Liver (tissue), 8 donors: ENCODE measurements at regions not wholly inside any gene's neighbourhood (a gene's known extent, or its start where the extent isn't known, plus 50 kb on each side); places are given as distances from the start of the nearest gene placed in this dataset.
"Not testable (repeated sequence)": the region's sequence is repeated elsewhere in the genome, so short reads cannot be mapped to it uniquely, and the experiment has no call there.

Experiments used
- DNase-seq: peaks from one replicate; pipeline ENCODE4 v3.0.0-alpha.2; 2017; ENCODE audit warnings: low spot score
- H3K27ac ChIP-seq, 2 donors: one replicate each; pipeline ENCODE4 v1.7.0; 2013; ENCODE audit warnings: inconsistent platforms in 2 of 2, low read length in 2 of 2, control low read depth in 1 of 2, low read depth in 1 of 2, mild to moderate bottlenecking in 1 of 2
- H3K27me3 ChIP-seq, 4 donors: one replicate each; pipeline versions ENCODE4 v1.6.1 to v1.7.0; 2013; ENCODE audit warnings: low read length in 3 of 4, inconsistent platforms in 1 of 4, mild to moderate bottlenecking in 1 of 4, moderate library complexity in 1 of 4; ENCODE audit not compliant: control insufficient read depth in 4 of 4, insufficient read depth in 4 of 4
- H3K36me3 ChIP-seq, 4 donors: one replicate each; pipeline versions ENCODE4 v1.6.1 to v1.7.0; 2013; ENCODE audit warnings: low read length in 3 of 4, mild to moderate bottlenecking in 3 of 4, low read depth in 1 of 4, moderate library complexity in 1 of 4; ENCODE audit not compliant: control insufficient read depth in 4 of 4, insufficient read depth in 3 of 4
- H3K4me1 ChIP-seq, 4 donors: one replicate each; pipeline versions ENCODE4 v1.6.1 to v1.7.0; 2013; ENCODE audit warnings: low read length in 3 of 4, mild to moderate bottlenecking in 3 of 4, moderate library complexity in 1 of 4; ENCODE audit not compliant: control insufficient read depth in 4 of 4, insufficient read depth in 4 of 4
- H3K4me3 ChIP-seq, 3 donors: one replicate each; pipeline versions ENCODE4 v1.6.1 to v1.7.0; 2013; ENCODE audit warnings: low read length in 3 of 3, control low read depth in 1 of 3, low read depth in 1 of 3, mild to moderate bottlenecking in 1 of 3
- H3K9ac ChIP-seq, 2 donors: one replicate each; pipeline ENCODE4 v1.7.0; 2013; ENCODE audit warnings: low read length in 2 of 2, mild to moderate bottlenecking in 2 of 2, moderate library complexity in 2 of 2, control low read depth in 1 of 2, low read depth in 1 of 2
- H3K9me3 ChIP-seq, 4 donors: one replicate each; pipeline versions ENCODE4 v1.6.1 to v1.7.0; 2013; ENCODE audit warnings: low read length in 3 of 4; ENCODE audit not compliant: control insufficient read depth in 4 of 4
- EGR1 ChIP-seq, 2 donors: IDR thresholded peaks; 2 replicates each; pipeline ENCODE4 v1.6.1; 2016 to 2018; ENCODE audit warnings: antibody characterized with exemption in 2 of 2, low read depth in 2 of 2
- FOXA1 ChIP-seq: IDR thresholded peaks from 2 replicates; pipeline ENCODE4 v1.6.1; 2016; ENCODE audit warnings: antibody characterized with exemption
- FOXA2 ChIP-seq: IDR thresholded peaks from 2 replicates; pipeline ENCODE4 v1.6.1; 2016; ENCODE audit warnings: antibody characterized with exemption
- GABPA ChIP-seq, 2 donors: IDR thresholded peaks in 1 of 2; conservative IDR thresholded peaks in 1 of 2; 2 replicates each; pipeline ENCODE4 v1.6.1; 2016; ENCODE audit warnings: antibody characterized with exemption in 2 of 2, mild to moderate bottlenecking in 1 of 2, moderate library complexity in 1 of 2
- HNF4A ChIP-seq, 2 donors: conservative IDR thresholded peaks; 2 replicates each; pipeline ENCODE4 v1.6.1; 2016; ENCODE audit warnings: antibody characterized with exemption in 2 of 2, mild to moderate bottlenecking in 2 of 2
- HNF4G ChIP-seq: IDR thresholded peaks from 2 replicates; pipeline ENCODE4 v1.6.1; 2016; ENCODE audit warnings: antibody characterized with exemption
- JUND ChIP-seq, 2 donors: IDR thresholded peaks; 2 replicates each; pipeline ENCODE4 v1.6.1; 2016; ENCODE audit warnings: antibody characterized with exemption in 2 of 2
- RAD21 ChIP-seq, 2 donors: IDR thresholded peaks; 2 replicates each; pipeline ENCODE4 v1.6.1; 2016; ENCODE audit warnings: antibody characterized with exemption in 2 of 2, mild to moderate bottlenecking in 2 of 2
- RXRA ChIP-seq, 2 donors: IDR thresholded peaks; 2 replicates each; pipeline ENCODE4 v1.6.1; 2017 to 2018; ENCODE audit warnings: antibody characterized with exemption in 2 of 2, mild to moderate bottlenecking in 1 of 2
- SP1 ChIP-seq: IDR thresholded peaks from 2 replicates; pipeline ENCODE4 v1.6.1; 2018; ENCODE audit warnings: antibody characterized with exemption, mild to moderate bottlenecking
- TAF1 ChIP-seq: conservative IDR thresholded peaks from 2 replicates; pipeline ENCODE4 v1.6.1; 2016; ENCODE audit warnings: antibody characterized with exemption, mild to moderate bottlenecking
- YY1 ChIP-seq: IDR thresholded peaks from 2 replicates; pipeline ENCODE4 v1.6.1; 2016; ENCODE audit warnings: antibody characterized with exemption, mild to moderate bottlenecking
- WGBS: extraction: QIAGEN DNeasy Blood & Tissue Kit; methylation state at CpG from one replicate; pipeline ENCODE4 v1.1.7; 2013; 5-methylcytosine and 5-hydroxymethylcytosine counted together
- TF ChIP-seq, protein P1 (sequence below): IDR thresholded peaks from 2 replicates; pipeline ENCODE4 v1.6.1; 2016; ENCODE audit warnings: antibody characterized with exemption
- TF ChIP-seq, protein P2 (sequence below): IDR thresholded peaks from 2 replicates; pipeline ENCODE4 v1.6.1; 2016; ENCODE audit warnings: antibody characterized with exemption, mild to moderate bottlenecking
- TF ChIP-seq, protein P3 (sequence below): IDR thresholded peaks from 2 replicates; pipeline ENCODE4 v1.6.1; 2016; ENCODE audit warnings: antibody characterized with exemption
- TF ChIP-seq, protein P4 (sequence below): fragments of 150-350 bp; IDR thresholded peaks from 2 replicates; pipeline ENCODE4 v1.5.1; 2017; ENCODE audit warnings: improper control_type of control experiment, low read depth, low read length; ENCODE audit not compliant: missing input control
- TF ChIP-seq, protein P5 (sequence below): IDR thresholded peaks from 2 replicates; pipeline ENCODE4 v1.6.1; 2016; ENCODE audit warnings: antibody characterized with exemption
- donor health status: healthy.
- donor health status: healthy.
- donor health status: healthy.
- donor health status: healthy.
- donor health status: healthy.

DNA sequence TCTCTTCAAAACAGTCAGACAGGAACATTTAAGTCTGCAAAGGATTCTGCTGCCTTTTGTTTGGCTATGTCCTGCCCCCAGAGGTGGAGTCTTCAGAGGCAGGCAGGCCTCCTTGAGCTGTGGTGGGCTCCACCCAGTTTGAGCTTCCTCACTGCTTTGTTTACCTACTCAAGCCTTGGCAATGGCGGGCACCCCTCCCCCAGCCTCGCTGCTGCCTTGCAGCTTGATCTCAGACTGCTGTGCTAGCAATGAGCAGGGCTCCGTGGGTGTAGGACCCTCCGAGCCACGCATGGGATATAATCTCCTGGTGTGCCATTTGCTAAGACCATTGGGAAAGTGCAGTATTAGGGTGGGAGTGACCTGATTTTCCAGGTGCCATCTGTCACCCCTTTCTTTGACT lies 685.4 kb upstream of the ITGA1 start:
- H3K9me3 ChIP-seq, DNase-seq, H3K4me3 ChIP-seq, H3K4me1 ChIP-seq, H3K9ac ChIP-seq, H3K27me3 ChIP-seq, H3K36me3 ChIP-seq, H3K27ac ChIP-seq: not testable (repeated sequence)
- 82% methylated on average over 5 of the region's 5 CpGs for WGBS

DNA sequence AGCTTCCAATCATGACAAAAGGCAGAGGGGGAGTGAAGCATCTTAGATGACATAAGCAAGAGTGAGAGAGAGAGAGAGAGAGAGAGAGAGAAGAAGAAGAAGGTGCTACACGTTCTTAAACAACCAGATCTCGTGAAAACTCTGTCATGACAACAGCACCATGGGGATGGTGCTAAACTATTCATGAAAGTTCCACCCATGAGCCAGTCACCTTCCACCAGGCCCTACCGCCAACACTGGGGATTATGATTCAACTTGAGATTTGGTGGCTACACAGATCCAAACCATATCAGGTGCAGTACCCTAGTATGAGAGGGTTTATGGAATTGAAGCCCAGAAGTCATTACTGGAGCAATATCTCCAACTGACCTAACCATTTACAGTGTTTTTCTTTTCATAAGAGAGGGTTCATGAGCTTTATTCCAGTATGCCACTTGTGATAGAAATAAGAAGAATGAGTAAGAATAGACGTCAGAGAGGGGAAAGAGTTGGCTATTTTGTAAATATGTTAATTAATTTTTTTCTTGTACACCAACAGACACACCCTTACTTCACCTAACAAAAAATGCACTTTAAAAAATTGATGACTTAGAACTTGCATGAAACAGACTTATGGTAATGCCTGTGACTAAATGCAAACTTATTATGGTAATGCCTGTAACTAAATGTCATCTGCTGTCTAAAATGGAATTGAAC lies 680.4 kb upstream of the ITGA1 start:
- Histone ChIP-seq H3K27me3 (no peaks in the 10 kb centered on the region), H3K27ac (no peak overlapping the region), H3K36me3 (no peaks in the 10 kb centered on the region), H3K9me3 (no peaks in the 10 kb centered on the region), H3K9ac (no peak overlapping the region), H3K4me3 (no peak overlapping the region), H3K4me1 (no peaks in the 10 kb centered on the region)
- no peak for DNase-seq
- 75% methylated on average over 4 of the region's 4 CpGs for WGBS
- TF ChIP-seq, protein P1, sequence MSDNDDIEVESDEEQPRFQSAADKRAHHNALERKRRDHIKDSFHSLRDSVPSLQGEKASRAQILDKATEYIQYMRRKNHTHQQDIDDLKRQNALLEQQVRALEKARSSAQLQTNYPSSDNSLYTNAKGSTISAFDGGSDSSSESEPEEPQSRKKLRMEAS: no peak
- TF ChIP-seq JUND (IDR thresholded peaks at IDR 0.05) (no peak), FOXA2 (no peak), YY1 (no peak), HNF4G (no peak), RXRA (IDR thresholded peaks at IDR 0.05) (no peak), GABPA (IDR thresholded peaks at IDR 0.05 in 1 of 2, conservative IDR thresholded peaks at IDR 0.05 in 1 of 2) (no peak), RAD21 (IDR thresholded peaks at IDR 0.05) (no peak), SP1 (no peak), FOXA1 (no peak), HNF4A (conservative IDR thresholded peaks at IDR 0.05) (no peak), EGR1 (IDR thresholded peaks at IDR 0.05; ENCODE audit: low read depth in 2 of 2) (no peak), TAF1 (no peak)
- TF ChIP-seq, protein P2, sequence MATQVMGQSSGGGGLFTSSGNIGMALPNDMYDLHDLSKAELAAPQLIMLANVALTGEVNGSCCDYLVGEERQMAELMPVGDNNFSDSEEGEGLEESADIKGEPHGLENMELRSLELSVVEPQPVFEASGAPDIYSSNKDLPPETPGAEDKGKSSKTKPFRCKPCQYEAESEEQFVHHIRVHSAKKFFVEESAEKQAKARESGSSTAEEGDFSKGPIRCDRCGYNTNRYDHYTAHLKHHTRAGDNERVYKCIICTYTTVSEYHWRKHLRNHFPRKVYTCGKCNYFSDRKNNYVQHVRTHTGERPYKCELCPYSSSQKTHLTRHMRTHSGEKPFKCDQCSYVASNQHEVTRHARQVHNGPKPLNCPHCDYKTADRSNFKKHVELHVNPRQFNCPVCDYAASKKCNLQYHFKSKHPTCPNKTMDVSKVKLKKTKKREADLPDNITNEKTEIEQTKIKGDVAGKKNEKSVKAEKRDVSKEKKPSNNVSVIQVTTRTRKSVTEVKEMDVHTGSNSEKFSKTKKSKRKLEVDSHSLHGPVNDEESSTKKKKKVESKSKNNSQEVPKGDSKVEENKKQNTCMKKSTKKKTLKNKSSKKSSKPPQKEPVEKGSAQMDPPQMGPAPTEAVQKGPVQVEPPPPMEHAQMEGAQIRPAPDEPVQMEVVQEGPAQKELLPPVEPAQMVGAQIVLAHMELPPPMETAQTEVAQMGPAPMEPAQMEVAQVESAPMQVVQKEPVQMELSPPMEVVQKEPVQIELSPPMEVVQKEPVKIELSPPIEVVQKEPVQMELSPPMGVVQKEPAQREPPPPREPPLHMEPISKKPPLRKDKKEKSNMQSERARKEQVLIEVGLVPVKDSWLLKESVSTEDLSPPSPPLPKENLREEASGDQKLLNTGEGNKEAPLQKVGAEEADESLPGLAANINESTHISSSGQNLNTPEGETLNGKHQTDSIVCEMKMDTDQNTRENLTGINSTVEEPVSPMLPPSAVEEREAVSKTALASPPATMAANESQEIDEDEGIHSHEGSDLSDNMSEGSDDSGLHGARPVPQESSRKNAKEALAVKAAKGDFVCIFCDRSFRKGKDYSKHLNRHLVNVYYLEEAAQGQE: no peak
- TF ChIP-seq, protein P3, sequence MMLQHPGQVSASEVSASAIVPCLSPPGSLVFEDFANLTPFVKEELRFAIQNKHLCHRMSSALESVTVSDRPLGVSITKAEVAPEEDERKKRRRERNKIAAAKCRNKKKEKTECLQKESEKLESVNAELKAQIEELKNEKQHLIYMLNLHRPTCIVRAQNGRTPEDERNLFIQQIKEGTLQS: no peak
- TF ChIP-seq, protein P4, sequence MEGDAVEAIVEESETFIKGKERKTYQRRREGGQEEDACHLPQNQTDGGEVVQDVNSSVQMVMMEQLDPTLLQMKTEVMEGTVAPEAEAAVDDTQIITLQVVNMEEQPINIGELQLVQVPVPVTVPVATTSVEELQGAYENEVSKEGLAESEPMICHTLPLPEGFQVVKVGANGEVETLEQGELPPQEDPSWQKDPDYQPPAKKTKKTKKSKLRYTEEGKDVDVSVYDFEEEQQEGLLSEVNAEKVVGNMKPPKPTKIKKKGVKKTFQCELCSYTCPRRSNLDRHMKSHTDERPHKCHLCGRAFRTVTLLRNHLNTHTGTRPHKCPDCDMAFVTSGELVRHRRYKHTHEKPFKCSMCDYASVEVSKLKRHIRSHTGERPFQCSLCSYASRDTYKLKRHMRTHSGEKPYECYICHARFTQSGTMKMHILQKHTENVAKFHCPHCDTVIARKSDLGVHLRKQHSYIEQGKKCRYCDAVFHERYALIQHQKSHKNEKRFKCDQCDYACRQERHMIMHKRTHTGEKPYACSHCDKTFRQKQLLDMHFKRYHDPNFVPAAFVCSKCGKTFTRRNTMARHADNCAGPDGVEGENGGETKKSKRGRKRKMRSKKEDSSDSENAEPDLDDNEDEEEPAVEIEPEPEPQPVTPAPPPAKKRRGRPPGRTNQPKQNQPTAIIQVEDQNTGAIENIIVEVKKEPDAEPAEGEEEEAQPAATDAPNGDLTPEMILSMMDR: no peak
- TF ChIP-seq, protein P5, sequence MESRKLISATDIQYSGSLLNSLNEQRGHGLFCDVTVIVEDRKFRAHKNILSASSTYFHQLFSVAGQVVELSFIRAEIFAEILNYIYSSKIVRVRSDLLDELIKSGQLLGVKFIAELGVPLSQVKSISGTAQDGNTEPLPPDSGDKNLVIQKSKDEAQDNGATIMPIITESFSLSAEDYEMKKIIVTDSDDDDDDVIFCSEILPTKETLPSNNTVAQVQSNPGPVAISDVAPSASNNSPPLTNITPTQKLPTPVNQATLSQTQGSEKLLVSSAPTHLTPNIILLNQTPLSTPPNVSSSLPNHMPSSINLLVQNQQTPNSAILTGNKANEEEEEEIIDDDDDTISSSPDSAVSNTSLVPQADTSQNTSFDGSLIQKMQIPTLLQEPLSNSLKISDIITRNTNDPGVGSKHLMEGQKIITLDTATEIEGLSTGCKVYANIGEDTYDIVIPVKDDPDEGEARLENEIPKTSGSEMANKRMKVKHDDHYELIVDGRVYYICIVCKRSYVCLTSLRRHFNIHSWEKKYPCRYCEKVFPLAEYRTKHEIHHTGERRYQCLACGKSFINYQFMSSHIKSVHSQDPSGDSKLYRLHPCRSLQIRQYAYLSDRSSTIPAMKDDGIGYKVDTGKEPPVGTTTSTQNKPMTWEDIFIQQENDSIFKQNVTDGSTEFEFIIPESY: no peak
